Activated CD4-positive, alpha-beta T cell treated with anti-CD3 and anti-CD28 coated beads, Interleukin-2, amount 10 ng/mL, durations not matched to agents 24 days and 14 days (primary cell): ENCODE measurements at regions not wholly inside any gene's neighbourhood (a gene's known extent, or its start where the extent isn't known, plus 50 kb on each side); places are given as distances from the start of the nearest gene placed in this dataset.
"Not testable (repeated sequence)": the region's sequence is repeated elsewhere in the genome, so short reads cannot be mapped to it uniquely, and the experiment has no call there.

Experiments
- DNase-seq: peaks from one replicate; pipeline ENCODE4 v3.0.0; 2022
- H3K27ac Mint-ChIP-seq: one replicate; pipeline ENCODE4 v1.8.0; 2022; ENCODE audit warnings: mild to moderate bottlenecking, mixed read lengths
- H3K27me3 Mint-ChIP-seq: one replicate; pipeline ENCODE4 v1.8.0; 2022; ENCODE audit warnings: mixed read lengths
- H3K36me3 Mint-ChIP-seq: one replicate; pipeline ENCODE4 v1.8.0; 2022; ENCODE audit warnings: low read depth, mild to moderate bottlenecking, mixed read lengths
- H3K4me1 Mint-ChIP-seq: one replicate; pipeline ENCODE4 v1.8.0; 2021; ENCODE audit warnings: mixed read lengths
- H3K4me3 Mint-ChIP-seq: one replicate; pipeline ENCODE4 v1.8.0; 2022; ENCODE audit warnings: mild to moderate bottlenecking, moderate library complexity, mixed read lengths
- H3K9me3 Mint-ChIP-seq: one replicate; pipeline ENCODE4 v1.8.0; 2021; ENCODE audit warnings: mixed read lengths
- intact Hi-C: fragments of 100-400 bp; cut with micrococcal nuclease; formaldehyde crosslinking; loops from one replicate; pipeline ENCODE4 v1.15.1; 2023

DNA sequence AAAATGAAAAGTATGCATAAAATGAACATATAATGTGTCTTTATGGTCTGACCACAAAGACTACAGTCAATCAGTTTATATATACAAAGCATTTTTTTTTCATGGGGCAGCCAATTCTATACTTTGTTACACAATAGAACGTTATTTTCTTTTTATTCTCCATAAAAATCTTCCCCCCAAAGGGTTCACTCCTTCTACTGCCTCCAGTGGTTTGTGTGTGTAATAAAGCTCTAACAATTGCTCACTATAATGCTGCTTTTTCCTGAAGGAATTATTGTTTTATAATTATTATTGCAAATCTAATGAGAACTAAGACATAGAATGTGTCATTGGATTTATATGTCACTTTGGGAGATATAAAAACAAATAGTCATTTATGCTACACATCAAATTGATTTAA lies 664.1 kb upstream of the PABPC4L start:
- Mint-ChIP-seq H3K9me3 (no peaks in the 10 kb centered on the region), H3K36me3 (no peaks in the 10 kb centered on the region), H3K27me3 (no peaks in the 10 kb centered on the region), H3K4me3 (no peak overlapping the region), H3K4me1 (no peaks in the 10 kb centered on the region), H3K27ac (no peak overlapping the region)
- no peak for DNase-seq
- intact Hi-C loops = no loop called here

DNA sequence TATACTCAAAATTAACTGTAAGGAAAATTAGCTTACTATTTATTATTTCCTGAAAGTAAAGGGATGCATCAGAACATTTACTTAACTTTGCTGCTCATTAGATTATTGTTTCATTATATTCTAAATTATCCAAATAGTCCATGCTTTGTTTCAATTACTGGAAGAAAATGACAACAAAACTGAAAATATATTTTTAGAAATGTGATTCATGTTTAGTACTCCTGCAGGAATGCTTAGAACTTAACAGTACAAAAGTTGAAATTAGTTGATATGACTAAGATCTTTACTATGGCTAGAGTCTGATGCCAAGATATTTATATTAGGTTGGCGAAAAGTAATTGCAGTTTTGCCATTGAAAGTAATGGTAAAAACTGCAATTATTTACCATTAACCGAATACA lies 660.5 kb upstream of the PABPC4L start:
- intact Hi-C loops = no loop called here
- H3K4me3 Mint-ChIP-seq = no peak overlapping the region
- no peaks in the 10 kb centered on the region for H3K36me3 Mint-ChIP-seq
- H3K9me3 Mint-ChIP-seq = no peaks in the 10 kb centered on the region
- no peaks in the 10 kb centered on the region for H3K4me1 Mint-ChIP-seq
- no peaks in the 10 kb centered on the region for H3K27me3 Mint-ChIP-seq
- no peak overlapping the region for H3K27ac Mint-ChIP-seq
- no peak for DNase-seq

DNA sequence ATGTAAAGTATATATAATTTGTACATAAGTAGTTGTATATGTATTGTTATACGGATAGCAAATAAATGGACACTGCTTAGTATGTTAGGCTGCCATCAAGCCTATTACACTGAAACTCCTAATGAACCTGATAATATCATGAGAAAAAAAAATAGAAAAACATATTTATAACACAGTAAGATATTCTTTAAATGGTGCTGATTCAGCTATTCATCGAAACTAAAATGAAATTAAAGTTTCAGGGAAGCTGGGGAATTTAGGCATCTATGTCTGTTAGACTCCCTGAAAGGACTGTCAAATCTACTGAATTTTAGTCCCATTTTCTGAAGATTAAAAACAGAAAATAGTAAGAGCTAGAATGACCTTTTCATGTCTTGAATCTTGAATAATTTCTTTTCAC lies 647.1 kb upstream of the PABPC4L start:
- Mint-ChIP-seq H3K9me3 (no peaks in the 10 kb centered on the region), H3K27ac (no peak overlapping the region), H3K27me3 (no peaks in the 10 kb centered on the region), H3K4me3 (no peak overlapping the region), H3K4me1 (no peaks in the 10 kb centered on the region), H3K36me3 (no peaks in the 10 kb centered on the region)
- intact Hi-C loops = no loop called here
- no peak for DNase-seq

DNA sequence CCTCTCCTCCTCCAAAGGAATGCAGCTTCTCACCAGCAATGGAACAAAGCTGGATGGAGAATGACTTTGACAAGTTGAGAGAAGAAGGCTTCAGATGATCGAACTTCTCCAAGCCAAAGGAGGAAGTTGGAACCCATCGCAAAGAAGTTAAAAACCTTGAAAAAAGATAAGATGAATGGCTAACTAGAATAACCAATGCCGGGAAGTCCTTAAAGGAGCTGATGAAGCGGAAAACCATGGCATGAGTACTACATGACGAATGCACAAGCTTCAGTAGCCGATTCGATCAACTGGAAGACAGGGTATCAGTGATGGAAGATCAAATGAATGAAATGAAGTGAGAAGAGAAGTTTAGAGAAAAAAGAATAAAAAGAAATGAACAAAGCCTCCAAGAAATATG lies 629.2 kb upstream of the PABPC4L start:
- H3K4me3 Mint-ChIP-seq, H3K9me3 Mint-ChIP-seq, H3K4me1 Mint-ChIP-seq, H3K36me3 Mint-ChIP-seq, DNase-seq, H3K27ac Mint-ChIP-seq, H3K27me3 Mint-ChIP-seq, intact Hi-C loops: not testable (repeated sequence)

DNA sequence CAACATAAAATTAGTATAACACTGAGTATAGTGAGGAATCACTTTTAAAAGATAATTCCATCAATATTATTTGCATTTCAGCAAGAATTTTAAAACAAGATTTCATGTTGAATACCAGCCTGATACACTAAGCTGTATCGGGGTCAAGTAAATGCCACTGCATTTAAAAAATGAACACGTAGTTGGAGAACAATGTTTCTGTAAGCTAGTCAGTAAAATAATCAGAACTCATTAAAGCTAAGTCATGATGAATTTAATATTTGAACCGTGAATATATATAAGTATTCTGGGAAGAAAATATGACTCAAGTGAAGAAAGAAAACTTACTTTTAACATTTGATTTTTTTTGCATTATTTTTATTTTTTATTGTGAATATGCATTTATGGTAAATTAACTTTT lies 611.0 kb upstream of the PABPC4L start:
- H3K27ac Mint-ChIP-seq = no peak overlapping the region
- no peaks in the 10 kb centered on the region for H3K4me1 Mint-ChIP-seq

DNA sequence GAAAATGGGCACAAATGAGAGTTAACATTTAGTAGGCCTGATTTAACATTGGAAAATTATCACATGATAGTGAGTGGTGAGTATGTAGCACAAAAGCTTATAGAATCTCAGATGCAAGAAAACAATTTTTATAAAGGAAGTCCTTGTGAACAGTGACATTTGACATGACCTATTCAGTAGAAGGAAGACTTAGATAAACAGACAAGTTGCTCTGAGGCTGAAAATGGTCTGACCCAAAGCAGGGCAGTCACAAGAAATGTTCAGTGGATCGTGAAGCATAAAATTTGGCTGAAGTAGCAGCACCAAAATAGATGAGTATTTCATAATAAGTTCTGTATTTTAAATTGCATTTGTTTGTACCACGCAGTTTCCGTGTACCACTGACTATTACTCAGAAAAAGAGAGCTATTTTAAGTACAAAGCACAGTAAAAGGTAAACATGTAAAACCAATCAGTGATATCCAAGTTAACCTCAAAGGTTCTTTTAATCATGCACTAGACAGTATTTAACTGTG lies 605.7 kb upstream of the PABPC4L start:
- intact Hi-C loops = no loop called here
- Mint-ChIP-seq H3K9me3 (peaks cover 3% of the 10 kb centered on the region), H3K27me3 (no peaks in the 10 kb centered on the region), H3K36me3 (no peaks in the 10 kb centered on the region), H3K27ac (no peak overlapping the region), H3K4me3 (no peak overlapping the region), H3K4me1 (no peaks in the 10 kb centered on the region)
- DNase-seq = no peak

More for the DNA sequence above, 611.0 kb upstream of the PABPC4L start:
- Mint-ChIP-seq H3K9me3 (no peaks in the 10 kb centered on the region), H3K27me3 (no peaks in the 10 kb centered on the region), H3K36me3 (no peaks in the 10 kb centered on the region), H3K4me3 (no peak overlapping the region)
- no peak for DNase-seq
- intact Hi-C loops = no loop called here

DNA sequence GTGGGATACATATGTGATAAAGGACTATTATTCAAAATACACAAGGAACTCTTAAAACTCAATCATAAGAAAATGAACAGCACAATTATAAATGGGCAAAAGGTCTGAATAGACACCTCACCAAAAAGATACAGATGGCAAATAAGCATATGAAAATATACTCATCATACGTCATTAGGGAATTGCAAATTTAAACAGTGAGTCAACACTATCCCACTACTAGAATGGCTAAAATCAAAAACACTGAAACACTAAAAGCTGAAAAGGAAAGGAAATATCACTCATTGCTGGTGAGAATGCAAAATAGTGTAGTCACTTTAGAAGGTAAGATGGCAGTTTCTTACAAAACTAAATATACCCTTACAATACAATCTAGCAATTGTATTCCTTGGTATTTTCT lies 597.0 kb upstream of the PABPC4L start:
- DNase-seq = no peak
- H3K36me3 Mint-ChIP-seq = no peaks in the 10 kb centered on the region
- intact Hi-C loops = no loop called here
- H3K9me3 Mint-ChIP-seq = no peaks in the 10 kb centered on the region
- H3K4me3 Mint-ChIP-seq = no peak overlapping the region
- H3K4me1 Mint-ChIP-seq = no peaks in the 10 kb centered on the region
- H3K27ac Mint-ChIP-seq = no peak overlapping the region
- H3K27me3 Mint-ChIP-seq = no peaks in the 10 kb centered on the region

DNA sequence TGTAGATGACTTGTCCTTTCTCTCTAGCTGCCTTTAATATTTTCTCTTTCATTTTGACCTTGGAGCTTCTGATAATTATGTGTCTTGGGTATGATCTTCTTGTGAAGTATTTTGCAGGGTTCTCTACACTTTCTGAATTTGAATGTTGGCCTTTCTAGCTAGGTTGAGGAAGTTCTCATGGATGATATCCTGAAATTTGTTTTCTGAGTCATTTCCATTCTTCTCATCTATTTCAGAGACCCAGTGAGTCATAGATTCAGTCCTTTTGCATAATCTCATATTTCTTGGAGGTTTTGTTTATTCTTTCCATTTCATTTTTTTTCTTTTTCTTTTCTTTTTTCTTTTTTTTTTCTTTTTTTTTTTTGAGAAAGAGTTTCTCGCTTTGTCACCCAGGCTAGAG lies 585.7 kb upstream of the PABPC4L start:
- DNase-seq = no peak
- no peaks in the 10 kb centered on the region for H3K36me3 Mint-ChIP-seq
- no peak overlapping the region for H3K27ac Mint-ChIP-seq
- intact Hi-C loops = no loop called here
- H3K4me3 Mint-ChIP-seq = no peak overlapping the region
- H3K27me3 Mint-ChIP-seq = no peaks in the 10 kb centered on the region
- H3K9me3 Mint-ChIP-seq = peaks cover 18% of the 10 kb centered on the region
- H3K4me1 Mint-ChIP-seq = no peaks in the 10 kb centered on the region

DNA sequence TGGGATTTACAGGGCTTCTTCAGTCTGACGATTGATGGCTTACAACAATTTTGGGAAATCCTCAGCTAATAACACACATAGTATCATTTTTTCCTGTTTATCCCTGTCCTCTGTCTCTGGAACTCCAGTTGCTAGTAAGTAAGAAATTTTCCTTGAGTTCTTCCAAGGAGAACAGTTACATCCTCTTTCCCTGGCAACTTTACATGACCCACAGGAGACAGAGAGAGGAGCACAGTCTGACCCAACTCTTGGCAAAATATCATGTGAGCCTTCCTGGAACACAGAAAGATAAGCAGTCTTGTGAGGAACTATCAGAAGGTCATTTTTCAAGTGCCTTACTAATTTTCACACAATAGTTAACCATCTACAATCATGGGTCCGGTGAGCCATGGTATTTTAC lies 578.7 kb upstream of the PABPC4L start:
- Mint-ChIP-seq H3K4me1 (no peaks in the 10 kb centered on the region), H3K27ac (no peak overlapping the region), H3K4me3 (no peak overlapping the region), H3K27me3 (no peaks in the 10 kb centered on the region), H3K36me3 (no peaks in the 10 kb centered on the region), H3K9me3 (peaks cover 3% of the 10 kb centered on the region)
- no peak for DNase-seq
- intact Hi-C loops = no loop called here

DNA sequence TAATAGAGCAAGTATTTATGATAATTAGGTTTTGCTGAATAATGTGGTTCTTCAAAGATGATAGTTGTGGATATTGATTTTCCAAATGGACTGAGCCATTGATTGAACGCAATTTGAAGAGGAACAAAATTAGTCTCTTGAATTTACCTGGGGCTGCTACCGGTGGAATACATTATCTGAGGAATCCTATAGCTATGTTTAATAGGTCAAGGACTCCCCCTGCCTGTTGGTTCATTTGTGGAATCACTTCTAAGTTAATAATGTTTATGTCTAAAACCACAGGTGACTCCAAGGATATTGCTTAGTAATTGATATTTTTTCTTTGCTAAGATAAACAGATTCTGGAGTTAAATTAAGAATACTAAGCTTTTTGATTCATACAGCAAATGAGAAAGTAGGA lies 576.0 kb upstream of the PABPC4L start:
- Mint-ChIP-seq H3K4me1 (no peaks in the 10 kb centered on the region), H3K4me3 (no peak overlapping the region), H3K9me3 (no peaks in the 10 kb centered on the region), H3K36me3 (no peaks in the 10 kb centered on the region), H3K27me3 (no peaks in the 10 kb centered on the region), H3K27ac (no peak overlapping the region)
- no peak for DNase-seq
- intact Hi-C loops = no loop called here

DNA sequence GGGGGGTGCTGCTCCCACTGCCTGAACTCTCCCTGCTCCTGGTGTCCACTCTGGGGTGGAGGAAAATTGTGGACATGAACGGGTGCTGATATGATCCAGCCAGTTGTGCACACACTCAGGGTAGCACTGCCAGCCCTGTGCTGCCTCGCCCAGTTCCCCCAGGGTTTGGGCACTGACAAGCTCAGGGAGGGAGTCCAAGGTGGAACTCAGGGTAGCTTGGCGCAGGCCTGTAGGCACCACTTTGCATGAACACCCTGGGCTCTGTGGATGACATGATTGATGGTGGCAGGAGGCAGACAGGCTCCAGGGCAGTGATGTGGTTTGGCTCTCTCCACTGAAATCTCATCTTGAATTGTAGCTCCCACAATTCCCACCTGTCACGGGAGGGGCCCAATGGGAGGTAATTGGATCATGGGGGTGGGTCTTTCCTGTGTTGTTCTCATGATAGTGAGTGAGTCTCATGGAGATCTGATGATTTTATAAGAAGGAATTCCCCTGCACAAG lies 572.0 kb upstream of the PABPC4L start:
- intact Hi-C loops = no loop called here
- Mint-ChIP-seq H3K9me3 (no peaks in the 10 kb centered on the region), H3K36me3 (no peaks in the 10 kb centered on the region), H3K4me1 (no peaks in the 10 kb centered on the region), H3K27me3 (no peaks in the 10 kb centered on the region), H3K27ac (no peak overlapping the region), H3K4me3 (no peak overlapping the region)
- no peak for DNase-seq

DNA sequence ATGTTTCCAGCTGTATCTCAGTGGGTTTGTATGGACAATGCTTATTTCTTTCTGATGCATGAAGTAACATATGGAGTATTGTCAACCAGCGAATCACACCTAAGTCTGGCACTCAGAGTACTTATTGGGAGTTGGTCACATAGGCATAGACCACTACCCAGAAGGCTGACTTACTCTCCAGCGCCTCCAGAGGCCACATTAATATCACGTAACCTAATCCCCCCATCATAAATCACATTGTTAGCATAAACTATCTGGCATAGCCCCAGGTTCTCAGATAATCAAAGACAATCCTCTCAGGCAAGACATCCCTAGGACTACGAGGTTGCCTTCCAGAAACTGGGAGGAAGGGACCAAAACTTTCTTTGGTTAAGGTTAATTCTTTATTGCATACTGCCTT lies 560.5 kb upstream of the PABPC4L start:
- Mint-ChIP-seq H3K4me1 (no peaks in the 10 kb centered on the region), H3K4me3 (no peak overlapping the region), H3K27me3 (no peaks in the 10 kb centered on the region), H3K9me3 (no peaks in the 10 kb centered on the region), H3K27ac (no peak overlapping the region), H3K36me3 (no peaks in the 10 kb centered on the region)
- intact Hi-C loops = no loop called here
- no peak for DNase-seq

DNA sequence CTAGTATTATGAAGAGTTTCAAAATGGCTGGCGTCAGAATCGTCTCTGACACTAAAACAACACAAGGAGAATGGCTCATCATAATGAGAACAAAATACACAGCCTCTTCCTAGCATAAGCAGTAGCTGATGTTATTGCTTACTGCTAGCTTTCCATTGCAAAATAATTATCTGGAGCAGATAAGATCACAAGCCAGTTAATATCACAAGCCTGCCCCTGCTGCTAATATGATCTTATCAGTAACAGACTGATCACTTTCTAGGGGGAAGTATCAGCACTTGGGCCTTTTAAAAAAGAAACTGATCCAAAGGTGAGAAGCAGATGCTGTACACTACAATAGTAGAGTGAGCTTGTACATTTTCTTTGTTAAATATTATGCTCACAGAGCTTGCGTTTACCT lies 554.8 kb upstream of the PABPC4L start:
- no peaks in the 10 kb centered on the region for H3K4me1 Mint-ChIP-seq
- intact Hi-C loops = no loop called here
- no peak overlapping the region for H3K4me3 Mint-ChIP-seq
- H3K27ac Mint-ChIP-seq = no peak overlapping the region
- no peaks in the 10 kb centered on the region for H3K9me3 Mint-ChIP-seq
- H3K27me3 Mint-ChIP-seq = no peaks in the 10 kb centered on the region
- H3K36me3 Mint-ChIP-seq = no peaks in the 10 kb centered on the region
- DNase-seq = no peak

DNA sequence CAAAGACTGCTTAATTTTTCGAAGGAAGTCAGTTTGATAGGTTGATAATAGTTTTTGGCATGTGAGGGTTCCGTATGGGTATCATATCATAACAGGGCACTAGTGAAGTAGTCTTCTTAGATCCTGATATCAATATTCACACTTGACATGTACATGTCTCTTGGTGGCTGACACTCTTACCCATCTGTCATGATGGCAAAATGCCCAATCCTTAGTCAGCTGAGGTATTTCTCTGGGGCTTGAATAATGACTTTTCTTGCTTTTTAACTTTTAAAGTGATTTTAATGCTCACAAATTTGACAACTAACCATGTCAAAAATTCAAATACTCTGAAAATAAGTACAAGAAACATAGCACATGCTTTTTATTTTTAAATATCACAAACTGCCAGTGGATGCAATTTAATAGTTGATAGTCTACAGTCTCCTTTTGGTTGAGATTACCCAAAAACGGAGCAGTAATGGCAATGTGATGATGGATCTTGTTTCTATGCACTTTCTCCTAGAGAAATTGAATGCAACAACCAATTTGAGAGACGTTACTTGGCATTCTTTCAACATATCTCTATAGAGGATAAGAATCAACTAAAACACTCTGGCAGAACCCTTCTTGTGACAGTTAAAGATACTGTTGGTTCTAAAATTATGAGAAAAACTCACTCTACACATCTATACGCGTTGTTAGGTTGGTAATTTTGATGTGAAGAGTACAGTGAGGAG lies 552.9 kb upstream of the PABPC4L start:
- no peaks in the 10 kb centered on the region for H3K27me3 Mint-ChIP-seq
- H3K4me1 Mint-ChIP-seq = no peaks in the 10 kb centered on the region
- H3K4me3 Mint-ChIP-seq = no peak overlapping the region
- H3K27ac Mint-ChIP-seq = no peak overlapping the region
- intact Hi-C loops = no loop called here
- DNase-seq = no peak
- H3K9me3 Mint-ChIP-seq = no peaks in the 10 kb centered on the region
- no peaks in the 10 kb centered on the region for H3K36me3 Mint-ChIP-seq

DNA sequence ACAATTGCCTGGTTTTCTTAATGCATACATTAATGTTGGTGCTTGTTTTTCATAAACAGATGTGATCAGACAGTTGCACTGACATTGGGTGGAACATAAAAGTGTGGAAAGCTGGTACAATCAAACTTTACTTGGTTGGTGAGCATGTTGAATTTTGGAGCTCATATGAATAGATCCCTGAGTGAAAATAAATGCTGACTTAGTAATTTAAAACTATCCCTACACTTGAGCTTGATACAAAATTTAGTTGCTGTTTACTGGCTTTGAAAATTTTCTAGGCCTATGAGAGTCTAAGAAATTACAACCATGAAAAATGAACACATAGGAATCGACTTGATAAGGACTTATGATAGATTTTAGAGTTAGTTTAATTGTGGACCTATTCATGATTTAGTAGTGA lies 551.8 kb upstream of the PABPC4L start:
- intact Hi-C loops = no loop called here
- H3K9me3 Mint-ChIP-seq = no peaks in the 10 kb centered on the region

More for the DNA sequence above, 551.8 kb upstream of the PABPC4L start:
- no peak overlapping the region for H3K27ac Mint-ChIP-seq
- no peaks in the 10 kb centered on the region for H3K36me3 Mint-ChIP-seq
- no peaks in the 10 kb centered on the region for H3K27me3 Mint-ChIP-seq
- H3K4me3 Mint-ChIP-seq = no peak overlapping the region
- no peaks in the 10 kb centered on the region for H3K4me1 Mint-ChIP-seq
- no peak for DNase-seq
